ENCODE measurements at regions not wholly inside any gene's neighbourhood (a gene's known extent, or its start where the extent isn't known, plus 50 kb on each side); places are given as distances from the start of the nearest gene placed in this dataset.

GRCh38 chr4:37758226-37758625 lies 68.3 kb upstream of the PGM2 start:
- no peak for TF ChIP-seq CTCF (IDR thresholded peaks at IDR 0.05; ENCODE audit: low read depth, low read length)
- H3K9me3 ChIP-seq (ENCODE audit: low read depth): no peaks in the 10 kb centered on the region
- H3K4me1 ChIP-seq (ENCODE audit: low read depth): peaks cover 6% of the 10 kb centered on the region
- H3K4me3 ChIP-seq: no peak overlapping the region
- no peak overlapping the region for H3K27ac ChIP-seq
- no peaks in the 10 kb centered on the region for H3K27me3 ChIP-seq
- H3K36me3 ChIP-seq: no peaks in the 10 kb centered on the region
- DNase-seq (ENCODE audit: low read depth in 1 of 2, low spot score in 1 of 2): peak; percentile 40 to 97

GRCh38 chr4:37757761-37758160 lies 68.7 kb upstream of the PGM2 start:
- Histone ChIP-seq H3K9me3 (ENCODE audit: low read depth) (no peaks in the 10 kb centered on the region), H3K36me3 (no peaks in the 10 kb centered on the region), H3K27me3 (no peaks in the 10 kb centered on the region), H3K4me1 (ENCODE audit: low read depth) (peaks cover 6% of the 10 kb centered on the region), H3K27ac (no peak overlapping the region), H3K4me3 (no peak overlapping the region)
- no peak for TF ChIP-seq CTCF (IDR thresholded peaks at IDR 0.05; ENCODE audit: low read depth, low read length)
- peak in 1 of 2 donors; percentile 35 for DNase-seq (ENCODE audit: low read depth in 1 of 2, low spot score in 1 of 2)

- no peak overlapping the region for H3K4me3 ChIP-seq
- H3K4me1 ChIP-seq (ENCODE audit: low read depth): peaks cover 6% of the 10 kb centered on the region
- no peaks in the 10 kb centered on the region for H3K9me3 ChIP-seq (ENCODE audit: low read depth)
- H3K27ac ChIP-seq: no peak overlapping the region
- H3K36me3 ChIP-seq: no peaks in the 10 kb centered on the region
- DNase-seq (ENCODE audit: low read depth in 1 of 2, low spot score in 1 of 2): peak in 1 of 2 donors; percentile 51
- no peak for TF ChIP-seq CTCF (IDR thresholded peaks at IDR 0.05; ENCODE audit: low read depth, low read length)
- H3K27me3 ChIP-seq: no peaks in the 10 kb centered on the region
Observed at GRCh38 chr4:37757121-37757520, 69.4 kb upstream of the PGM2 start.

GRCh38 chr4:37754410-37755185 lies 68.4 kb upstream of the RELL1 start:
- Histone ChIP-seq H3K4me3 (no peak overlapping the region), H3K27ac (no peak overlapping the region), H3K4me1 (ENCODE audit: low read depth) (peaks cover 6% of the 10 kb centered on the region), H3K27me3 (no peaks in the 10 kb centered on the region), H3K36me3 (no peaks in the 10 kb centered on the region), H3K9me3 (ENCODE audit: low read depth) (no peaks in the 10 kb centered on the region)
- peak in 1 of 2 donors; percentile 30 for DNase-seq (ENCODE audit: low read depth in 1 of 2, low spot score in 1 of 2)
- TF ChIP-seq CTCF (IDR thresholded peaks at IDR 0.05; ENCODE audit: low read depth, low read length): no peak

- no peak overlapping the region for H3K27ac ChIP-seq
- no peaks in the 10 kb centered on the region for H3K9me3 ChIP-seq (ENCODE audit: low read depth)
- no peak overlapping the region for H3K4me3 ChIP-seq
- DNase-seq (ENCODE audit: low read depth in 1 of 2, low spot score in 1 of 2): no peak
- no peaks in the 10 kb centered on the region for H3K36me3 ChIP-seq
- H3K27me3 ChIP-seq: no peaks in the 10 kb centered on the region
- no peak for TF ChIP-seq CTCF (IDR thresholded peaks at IDR 0.05; ENCODE audit: low read depth, low read length)
- no peaks in the 10 kb centered on the region for H3K4me1 ChIP-seq (ENCODE audit: low read depth)
Observed at GRCh38 chr4:37749398-37749988, 63.3 kb upstream of the RELL1 start.

Measured in cardiac muscle cell (in vitro differentiated cells and primary cell).